Calu3 (cell line): ENCODE measurements at regions not wholly inside any gene's neighbourhood (a gene's known extent, or its start where the extent isn't known, plus 50 kb on each side); places are given as distances from the start of the nearest gene placed in this dataset.

Source experiments
- BruUV-seq: library from RNA; stranded (reverse); fragments of 400-500 nt; replicated peaks from 2 replicates; lab custom pipeline; 2021; lab: Mats Ljungman, UMichigan
- CTCF ChIA-PET: fragments of 300-600 bp; sonication (Branson Sonifier 250); formaldehyde crosslinking; loops from one replicate; lab custom pipeline; 2022; ENCODE audit warnings: antibody characterized with exemption; lab: Charles Lee
- DNase-seq: peaks from one replicate; pipeline ENCODE4 v3.0.0; 2022
- H3K27ac Mint-ChIP-seq: one replicate; pipeline ENCODE4 v1.8.0; 2022; ENCODE audit warnings: mixed read lengths; ENCODE audit not compliant: unreplicated experiment
- H3K27me3 Mint-ChIP-seq: one replicate; pipeline ENCODE4 v1.8.0; 2022; ENCODE audit warnings: mixed read lengths; ENCODE audit not compliant: unreplicated experiment
- H3K36me3 Mint-ChIP-seq: one replicate; pipeline ENCODE4 v1.8.0; 2022; ENCODE audit warnings: mild to moderate bottlenecking, moderate library complexity, mixed read lengths; ENCODE audit not compliant: insufficient read depth, unreplicated experiment
- H3K4me1 Mint-ChIP-seq: one replicate; pipeline ENCODE4 v1.8.0; 2022; ENCODE audit warnings: mild to moderate bottlenecking, low read depth, mixed read lengths; ENCODE audit not compliant: unreplicated experiment
- H3K4me3 Mint-ChIP-seq: one replicate; pipeline ENCODE4 v1.8.0; 2022; ENCODE audit warnings: mild to moderate bottlenecking, low read depth, moderate library complexity, mixed read lengths; ENCODE audit not compliant: unreplicated experiment
- H3K9me3 Mint-ChIP-seq: one replicate; pipeline ENCODE4 v1.8.0; 2022; ENCODE audit warnings: low read depth, mixed read lengths; ENCODE audit not compliant: unreplicated experiment
- CTCF ChIP-seq: fragments of 200-600 bp; IDR thresholded peaks from one replicate; pipeline ENCODE4 v1.8.0; 2022; ENCODE audit warnings: antibody characterized with exemption; ENCODE audit not compliant: unreplicated experiment
- intact Hi-C: fragments of 100-400 bp; cut with micrococcal nuclease; formaldehyde crosslinking; loops from one replicate; pipeline ENCODE4 v1.10.0; 2022; ENCODE audit not compliant: unreplicated experiment

GRCh38 chr3:115336836-115337235, 189.7 kb upstream of the ZBTB20 start:
- Mint-ChIP-seq H3K27ac (no peak overlapping the region), H3K36me3 (no peaks in the 10 kb centered on the region), H3K4me3 (no peak overlapping the region), H3K27me3 (no peaks in the 10 kb centered on the region), H3K9me3 (no peaks in the 10 kb centered on the region), H3K4me1 (peaks cover 16% of the 10 kb centered on the region)
- CTCF ChIA-PET = no interaction called here
- intact Hi-C loops = no loop called here
- BruUV-seq = no TSS peak
- DNase-seq = no peak
- no peak for TF ChIP-seq CTCF

- Mint-ChIP-seq H3K4me3 (no peak overlapping the region), H3K4me1 (peaks cover 16% of the 10 kb centered on the region), H3K36me3 (no peaks in the 10 kb centered on the region), H3K9me3 (no peaks in the 10 kb centered on the region), H3K27me3 (no peaks in the 10 kb centered on the region), H3K27ac (peak overlapping the region; percentile 25)
- intact Hi-C loops = no loop called here
- BruUV-seq = no TSS peak
- no peak for TF ChIP-seq CTCF
- DNase-seq = no peak
- CTCF ChIA-PET = no interaction called here
Measured at GRCh38 chr3:115340586-115340985, 193.5 kb upstream of the ZBTB20 start.

- intact Hi-C loops = no loop called here
- no peak for TF ChIP-seq CTCF
- CTCF ChIA-PET = no interaction called here
- Mint-ChIP-seq H3K27ac (peak overlapping the region; percentile 25), H3K4me1 (peaks cover 16% of the 10 kb centered on the region), H3K4me3 (no peak overlapping the region), H3K36me3 (no peaks in the 10 kb centered on the region), H3K9me3 (no peaks in the 10 kb centered on the region), H3K27me3 (no peaks in the 10 kb centered on the region)
- DNase-seq = peak; percentile 30
- BruUV-seq = no TSS peak
Measured at GRCh38 chr3:115341208-115341607, 194.1 kb upstream of the ZBTB20 start.

- Mint-ChIP-seq H3K27ac (no peak overlapping the region), H3K27me3 (no peaks in the 10 kb centered on the region), H3K36me3 (no peaks in the 10 kb centered on the region), H3K9me3 (no peaks in the 10 kb centered on the region), H3K4me1 (no peaks in the 10 kb centered on the region), H3K4me3 (no peak overlapping the region)
- CTCF ChIA-PET = no interaction called here
- intact Hi-C loops = no loop called here
- no peak for TF ChIP-seq CTCF
- BruUV-seq = no TSS peak
- no peak for DNase-seq
Measured at GRCh38 chr3:115347737-115348136, 200.6 kb upstream of the ZBTB20 start.
